GM10248 (cell line): ENCODE measurements at regions not wholly inside any gene's neighbourhood (a gene's known extent, or its start where the extent isn't known, plus 50 kb on each side); places are given as distances from the start of the nearest gene placed in this dataset.

Experiments used
- CTCF ChIA-PET: fragments of 300-600 bp; sonication (Branson Sonifier 250); formaldehyde crosslinking; extraction: SDS; loops from one replicate; lab custom pipeline; 2021; ENCODE audit warnings: antibody characterized with exemption; lab: Yijun Ruan, JAX
- POLR2A ChIA-PET: fragments of 350-650 bp; sonication (Branson Sonifier 250); formaldehyde crosslinking; extraction: SDS; loops from one replicate; lab custom pipeline; 2020; ENCODE audit warnings: antibody characterized with exemption; lab: Yijun Ruan, JAX
- DNase-seq: peaks from one replicate; pipeline ENCODE4 v3.0.0; 2012; ENCODE audit errors: extremely low spot score
- CTCF ChIP-seq: IDR thresholded peaks from 2 replicates; pipeline ENCODE4 v1.5.1; 2012; ENCODE audit warnings: mild to moderate bottlenecking, low read depth; ENCODE audit errors: extremely low read depth, missing control alignments, control extremely low read depth

DNA sequence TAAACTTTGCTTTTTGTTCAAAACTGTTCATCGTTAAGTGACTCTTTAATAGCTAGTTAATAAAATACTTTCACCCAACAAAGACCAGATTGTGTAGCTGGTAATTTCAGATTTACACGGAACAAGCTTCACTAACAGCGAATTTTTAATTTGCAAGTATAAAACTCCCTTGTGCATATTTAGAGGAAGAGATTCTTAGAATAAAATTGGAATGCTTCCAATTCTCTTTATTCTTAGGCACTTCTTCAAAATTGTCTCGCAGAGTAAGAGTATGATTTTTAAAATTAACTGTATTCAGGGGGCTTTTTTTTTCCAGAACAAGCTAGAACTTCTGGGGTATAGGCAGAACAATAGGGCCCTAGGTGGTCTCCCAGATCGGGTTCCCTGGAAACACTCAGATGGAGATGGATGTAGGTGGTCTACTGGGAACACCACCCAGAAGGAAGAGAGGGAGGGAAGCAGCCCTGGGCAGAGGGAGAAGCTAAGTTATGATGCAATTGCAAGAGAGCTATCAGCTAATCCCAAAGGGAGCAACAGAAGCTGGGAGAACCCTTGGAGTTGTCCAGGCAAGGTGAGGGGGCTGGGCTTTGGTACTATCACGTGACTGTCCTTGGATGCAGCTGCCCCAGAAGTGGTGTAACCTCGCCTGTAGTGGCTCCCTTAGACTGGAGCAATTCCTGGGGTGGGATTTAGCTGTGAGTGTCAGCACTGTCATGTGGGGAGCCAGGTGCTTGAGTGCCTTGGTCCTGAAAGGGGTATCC lies 151.7 kb upstream of the ASB18 start:
- no peak for TF ChIP-seq CTCF
- no peak for DNase-seq
- ChIA-PET CTCF (interaction anchor here (1.2 kb wide), 1 partner anchor 14 kb away, joined by 4 read pairs; no protein-coding TSS in a partner anchor), POLR2A (no interaction called here)

DNA sequence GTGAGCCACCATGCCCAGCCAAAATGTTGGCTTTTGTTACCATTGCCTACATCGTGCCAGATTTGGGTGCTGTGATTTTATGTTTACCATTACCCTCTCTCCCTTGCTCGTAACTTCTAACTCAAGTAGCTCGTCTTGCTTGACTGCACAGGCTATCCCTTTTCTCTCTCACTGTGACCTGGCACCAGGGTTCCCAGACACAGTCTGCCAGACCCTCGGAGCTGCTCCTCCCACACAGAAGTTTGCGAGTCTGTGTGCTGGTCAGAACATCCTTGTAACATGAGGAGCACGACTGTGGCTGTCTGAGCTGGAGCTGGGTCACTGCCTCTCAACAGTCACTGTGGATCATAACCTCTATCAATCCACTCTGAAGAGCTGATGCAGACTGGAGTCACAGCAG lies 152.5 kb upstream of the ACKR3 start:
- no peak for TF ChIP-seq CTCF
- CTCF ChIA-PET = no interaction called here
- DNase-seq = no peak
- POLR2A ChIA-PET = no interaction called here

DNA sequence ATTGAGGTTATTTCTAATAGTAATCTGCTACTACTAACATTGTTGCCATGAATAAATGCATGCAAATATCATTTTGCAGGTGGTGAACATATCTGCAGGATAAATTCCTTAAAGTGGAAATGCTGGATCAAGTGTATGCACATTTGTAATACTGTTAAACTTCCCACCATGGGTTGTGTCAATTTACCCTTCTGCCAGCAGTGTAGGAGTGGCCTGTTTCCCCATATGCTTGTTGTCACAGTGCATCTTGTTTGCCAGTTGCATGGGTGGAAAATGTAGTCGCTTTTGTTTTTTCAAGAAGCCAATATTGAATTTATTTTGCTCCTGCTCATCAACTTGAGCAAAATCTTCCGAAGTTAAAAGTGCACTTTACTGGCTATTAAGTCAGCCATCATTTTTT lies 139.0 kb upstream of the ACKR3 start:
- DNase-seq = no peak
- ChIA-PET CTCF (no interaction called here), POLR2A (no interaction called here)
- no peak for TF ChIP-seq CTCF

- no peak for TF ChIP-seq CTCF
- ChIA-PET POLR2A (no interaction called here), CTCF (no interaction called here)
- DNase-seq = no peak
Observed at GRCh38 chr2:236434593-236434992, 135.0 kb upstream of the ACKR3 start.

GRCh38 chr2:236440110-236440881 lies 129.3 kb upstream of the ACKR3 start:
- DNase-seq = no peak
- ChIA-PET CTCF (no interaction called here), POLR2A (no interaction called here)
- no peak for TF ChIP-seq CTCF

GRCh38 chr2:236444187-236444586 lies 125.4 kb upstream of the ACKR3 start:
- POLR2A ChIA-PET = no interaction called here

More at GRCh38 chr2:236444187-236444586, 125.4 kb upstream of the ACKR3 start:
- no peak for DNase-seq
- CTCF ChIA-PET = no interaction called here
- TF ChIP-seq CTCF = no peak
